ENCODE measurements at regions not wholly inside any gene's neighbourhood (a gene's known extent, or its start where the extent isn't known, plus 50 kb on each side); places are given as distances from the start of the nearest gene placed in this dataset.

- DNase-seq, result no peak
These were observed 439.3 kb upstream of the DAB2 start for GRCh38 chr5:39863926-39864552.

- no peak for DNase-seq
These were observed 432.3 kb upstream of the DAB2 start for GRCh38 chr5:39857041-39857440.

GRCh38 chr5:39854771-39855410 lies 430.1 kb upstream of the DAB2 start:
- no peak for DNase-seq

GRCh38 chr5:39850291-39850690 lies 425.5 kb upstream of the DAB2 start:
- no peak for DNase-seq

- no peak for DNase-seq
These were observed 421.4 kb upstream of the DAB2 start for GRCh38 chr5:39846144-39846543.

GRCh38 chr5:39843767-39844166 lies 419.0 kb upstream of the DAB2 start:
- no peak for DNase-seq

- no peak for DNase-seq
These were observed 410.6 kb upstream of the DAB2 start for GRCh38 chr5:39835371-39835770.

GRCh38 chr5:39829441-39829840 lies 404.7 kb upstream of the DAB2 start:
- no peak for DNase-seq

- no peak for DNase-seq
These were observed 401.3 kb upstream of the DAB2 start for GRCh38 chr5:39826051-39826450.

- DNase-seq, result no peak
These were observed 400.5 kb upstream of the DAB2 start for GRCh38 chr5:39825301-39825700.

GRCh38 chr5:39822020-39822419 lies 397.2 kb upstream of the DAB2 start:
- DNase-seq, result no peak

GRCh38 chr5:39816866-39817265 lies 392.1 kb upstream of the DAB2 start:
- DNase-seq, result no peak

GRCh38 chr5:39816156-39816845 lies 391.5 kb upstream of the DAB2 start:
- no peak for DNase-seq

GRCh38 chr5:39815711-39816110 lies 390.9 kb upstream of the DAB2 start:
- DNase-seq, result no peak

- no peak for DNase-seq
These were observed 386.6 kb upstream of the DAB2 start for GRCh38 chr5:39811381-39811780.

- no peak for DNase-seq
These were observed 383.9 kb upstream of the DAB2 start for GRCh38 chr5:39808656-39809055.

- no peak for DNase-seq
These were observed 376.5 kb upstream of the DAB2 start for GRCh38 chr5:39801306-39801705.

- no peak for DNase-seq
These were observed 375.3 kb upstream of the DAB2 start for GRCh38 chr5:39800042-39800601.

GRCh38 chr5:39799242-39799641 lies 374.5 kb upstream of the DAB2 start:
- DNase-seq, result no peak

- DNase-seq, result peak; percentile 33
These were observed 369.9 kb upstream of the DAB2 start for GRCh38 chr5:39794513-39795210.

GRCh38 chr5:39785410-39785809 lies 360.6 kb upstream of the DAB2 start:
- no peak for DNase-seq

GRCh38 chr5:39783756-39784421 lies 359.1 kb upstream of the DAB2 start:
- DNase-seq, result no peak

GRCh38 chr5:39780347-39780746 lies 355.6 kb upstream of the DAB2 start:
- DNase-seq, result no peak

All from left hindlimb (tissue), 1 donor.